T-helper 1 cell treated with Interleukin-12 subunit alpha and Interleukin-12 subunit beta and Interleukin-4 antibody, amounts not matched to agents 30 μg/mL and 1 μg/mL, for 36 hours (primary cell): ENCODE measurements at regions not wholly inside any gene's neighbourhood (a gene's known extent, or its start where the extent isn't known, plus 50 kb on each side); places are given as distances from the start of the nearest gene placed in this dataset.

Experiments
- H3K27ac Mint-ChIP-seq: one replicate; pipeline ENCODE4 v1.8.0; 2021; ENCODE audit warnings: mild to moderate bottlenecking, mixed read lengths
- H3K27me3 Mint-ChIP-seq: one replicate; pipeline ENCODE4 v1.8.0; 2021; ENCODE audit warnings: low read depth, mixed read lengths
- H3K36me3 Mint-ChIP-seq: one replicate; pipeline ENCODE4 v1.8.0; 2021; ENCODE audit warnings: low read depth, mixed read lengths
- H3K4me1 Mint-ChIP-seq: one replicate; pipeline ENCODE4 v1.8.0; 2021; ENCODE audit warnings: low read depth, mixed read lengths
- H3K4me3 Mint-ChIP-seq: one replicate; pipeline ENCODE4 v1.8.0; 2021; ENCODE audit warnings: mild to moderate bottlenecking, moderate library complexity, mixed read lengths
- H3K9me3 Mint-ChIP-seq: one replicate; pipeline ENCODE4 v1.8.0; 2021; ENCODE audit warnings: mixed read lengths

DNA sequence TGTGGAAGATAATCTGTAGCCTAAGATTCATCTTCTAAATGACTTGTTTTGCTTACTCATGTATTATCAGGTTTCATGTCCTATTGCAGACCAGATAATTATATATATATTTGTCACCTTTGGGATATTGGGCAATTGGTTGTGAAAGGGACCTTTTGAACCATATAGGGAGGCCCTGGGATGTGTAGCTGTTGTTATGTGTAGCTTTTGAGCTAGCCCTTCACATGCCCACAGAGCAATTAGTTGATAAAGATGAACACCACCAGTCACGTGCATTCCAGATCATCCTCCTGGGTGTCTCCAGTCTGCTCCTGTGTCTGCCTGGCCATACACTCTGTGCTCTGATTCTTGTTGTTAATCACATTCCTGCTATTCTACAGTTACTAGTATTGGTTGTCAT lies 431.2 kb upstream of the FBXO33 start:
- H3K4me1 Mint-ChIP-seq = no peaks in the 10 kb centered on the region
- H3K27ac Mint-ChIP-seq = no peak overlapping the region
- peaks cover 3% of the 10 kb centered on the region for H3K9me3 Mint-ChIP-seq
- no peaks in the 10 kb centered on the region for H3K27me3 Mint-ChIP-seq
- H3K4me3 Mint-ChIP-seq = no peak overlapping the region
- no peaks in the 10 kb centered on the region for H3K36me3 Mint-ChIP-seq

DNA sequence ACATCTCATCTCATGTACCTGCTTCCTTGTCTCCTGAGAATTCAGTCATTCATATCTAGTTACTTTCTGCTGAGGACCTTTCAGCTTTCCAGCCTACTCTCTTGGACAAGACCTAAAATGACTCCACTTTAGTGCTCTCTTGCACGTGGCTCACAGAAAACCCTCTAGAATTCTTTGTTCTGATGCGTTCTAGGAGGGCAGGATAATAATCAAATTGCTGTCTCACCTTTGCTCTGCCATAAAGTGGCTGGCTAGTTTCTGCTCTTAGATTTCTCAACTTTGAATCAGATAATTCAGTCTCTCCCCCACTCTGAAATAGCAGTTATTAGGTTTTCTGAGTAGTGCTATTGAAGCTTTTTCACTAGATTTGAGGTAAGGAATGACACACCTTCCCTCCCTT lies 429.5 kb upstream of the FBXO33 start:
- no peak overlapping the region for H3K4me3 Mint-ChIP-seq
- peaks cover 3% of the 10 kb centered on the region for H3K9me3 Mint-ChIP-seq
- H3K4me1 Mint-ChIP-seq = no peaks in the 10 kb centered on the region
- no peaks in the 10 kb centered on the region for H3K36me3 Mint-ChIP-seq
- no peak overlapping the region for H3K27ac Mint-ChIP-seq
- H3K27me3 Mint-ChIP-seq = no peaks in the 10 kb centered on the region

DNA sequence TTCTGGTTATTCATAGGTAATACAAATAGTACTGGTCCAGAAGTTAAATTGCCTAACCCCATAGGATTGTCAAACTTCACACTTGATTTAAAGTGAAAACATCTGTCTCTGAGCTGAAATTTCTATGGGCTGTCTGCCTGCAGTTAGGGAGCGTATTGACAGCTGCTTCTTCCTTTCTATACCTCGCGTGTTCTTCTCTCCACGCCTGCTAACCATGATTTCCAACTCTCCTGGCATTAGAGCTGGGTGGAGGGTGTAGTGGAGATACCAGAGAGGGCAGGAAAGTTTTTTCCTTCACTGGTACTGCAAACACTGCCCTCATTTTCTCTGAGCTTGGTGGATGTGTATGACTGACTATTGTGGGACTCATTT lies 429.0 kb upstream of the FBXO33 start:
- Mint-ChIP-seq H3K4me3 (no peak overlapping the region), H3K4me1 (no peaks in the 10 kb centered on the region), H3K27me3 (no peaks in the 10 kb centered on the region), H3K9me3 (peaks cover 3% of the 10 kb centered on the region), H3K27ac (no peak overlapping the region), H3K36me3 (no peaks in the 10 kb centered on the region)

DNA sequence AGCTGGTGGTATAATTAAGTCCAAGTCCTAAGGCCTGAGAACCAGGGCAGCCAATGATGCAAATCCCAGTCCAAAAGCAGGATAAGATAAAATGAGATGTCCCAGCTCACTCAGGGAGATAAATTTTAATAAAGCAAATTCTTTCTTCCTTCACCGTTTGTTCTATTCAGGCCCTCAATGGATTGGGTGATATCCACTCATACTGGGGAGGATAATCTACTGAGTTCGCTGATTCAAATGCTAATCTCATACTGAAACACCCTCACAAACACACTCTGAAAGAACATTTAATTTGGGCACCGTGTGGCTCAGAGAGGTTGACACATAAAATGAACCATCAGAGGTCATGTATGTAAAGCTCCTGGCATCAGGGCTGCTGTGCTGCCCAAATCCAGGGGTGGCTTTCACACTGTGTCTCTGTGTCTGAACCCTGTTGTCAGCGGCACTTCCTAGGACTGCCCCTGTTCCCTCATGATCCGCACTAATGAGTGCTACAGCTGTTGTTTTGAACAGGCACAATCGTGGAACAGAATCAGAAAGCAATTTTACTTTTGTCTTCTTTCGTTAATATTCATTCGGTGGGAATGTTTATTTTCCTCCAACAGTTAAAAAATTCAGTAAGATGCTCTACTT lies 428.5 kb upstream of the FBXO33 start:
- peaks cover 3% of the 10 kb centered on the region for H3K9me3 Mint-ChIP-seq
- no peaks in the 10 kb centered on the region for H3K27me3 Mint-ChIP-seq
- H3K4me1 Mint-ChIP-seq = no peaks in the 10 kb centered on the region
- H3K36me3 Mint-ChIP-seq = no peaks in the 10 kb centered on the region
- H3K4me3 Mint-ChIP-seq = no peak overlapping the region
- H3K27ac Mint-ChIP-seq = no peak overlapping the region

DNA sequence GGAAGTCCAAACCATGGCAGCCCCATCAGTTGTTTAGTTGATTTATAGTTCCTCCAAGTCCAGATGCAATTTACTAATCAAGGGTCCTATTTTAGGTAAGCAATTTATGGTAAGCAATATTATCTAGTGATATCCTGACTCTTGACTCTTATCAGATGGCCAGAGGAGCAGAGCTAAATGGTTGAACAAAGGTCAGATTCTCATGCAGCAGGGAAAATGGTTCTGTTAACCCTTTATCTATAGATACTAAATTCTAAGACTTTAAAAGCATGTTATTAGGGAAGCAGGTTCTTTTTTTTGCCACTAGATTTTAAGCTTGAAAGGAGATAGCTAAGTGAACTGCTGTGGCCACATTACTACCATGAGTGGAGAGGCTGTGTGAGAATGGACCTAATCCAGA lies 427.1 kb upstream of the FBXO33 start:
- H3K9me3 Mint-ChIP-seq = peaks cover 3% of the 10 kb centered on the region
- H3K27ac Mint-ChIP-seq = no peak overlapping the region
- H3K4me3 Mint-ChIP-seq = no peak overlapping the region
- no peaks in the 10 kb centered on the region for H3K36me3 Mint-ChIP-seq
- H3K27me3 Mint-ChIP-seq = no peaks in the 10 kb centered on the region
- no peaks in the 10 kb centered on the region for H3K4me1 Mint-ChIP-seq

DNA sequence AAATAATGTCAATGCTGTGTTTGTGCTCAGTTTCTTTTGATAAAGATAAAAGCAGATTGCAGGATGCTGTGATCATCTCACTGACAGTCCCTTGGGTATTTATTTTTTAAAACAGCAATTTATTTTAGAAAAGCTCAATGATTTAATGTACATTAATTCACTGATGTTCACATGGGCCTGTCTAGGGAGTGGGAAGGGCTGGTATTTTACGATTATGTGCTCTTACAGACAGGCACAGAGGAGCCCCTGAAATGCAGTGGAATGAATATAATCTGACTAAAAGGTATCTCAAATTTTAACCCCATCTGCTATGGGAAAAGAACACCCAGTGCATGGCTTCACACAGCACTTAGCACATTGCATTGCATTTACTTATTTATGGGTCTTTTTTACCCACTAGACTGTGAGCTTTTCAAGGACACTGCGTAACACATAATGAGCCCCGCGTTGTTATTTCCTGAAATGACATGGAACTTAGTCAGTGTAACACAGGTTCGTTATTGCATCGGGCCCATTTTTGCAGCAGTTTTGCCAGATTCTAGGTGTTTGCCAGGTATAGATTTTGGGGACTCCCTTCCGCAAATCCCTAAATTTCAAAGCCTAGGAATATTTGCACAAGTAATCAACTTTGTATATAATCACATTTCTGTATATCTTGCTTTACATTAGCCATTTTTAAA lies 425.3 kb upstream of the FBXO33 start:
- Mint-ChIP-seq H3K36me3 (no peaks in the 10 kb centered on the region), H3K4me3 (no peak overlapping the region)

DNA sequence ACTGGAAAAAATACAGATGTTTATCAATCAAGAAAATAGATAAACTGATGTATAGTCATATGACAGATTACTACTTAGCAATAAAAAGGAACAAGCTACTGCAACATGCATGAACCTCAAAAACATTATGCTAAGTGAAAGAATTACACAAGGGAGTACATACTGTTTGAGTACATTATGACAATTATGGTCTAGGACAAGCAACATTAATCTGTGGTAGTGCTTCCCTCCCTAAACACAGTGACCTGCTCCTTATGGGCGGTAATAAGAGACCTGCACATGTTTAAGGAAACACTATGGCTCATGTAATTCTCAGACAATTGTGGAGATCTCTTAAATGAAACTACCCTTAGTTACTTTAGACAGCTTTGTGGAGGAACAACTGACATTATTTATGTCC lies 421.2 kb upstream of the FBXO33 start:
- Mint-ChIP-seq H3K36me3 (no peaks in the 10 kb centered on the region), H3K4me3 (no peak overlapping the region), H3K9me3 (no peaks in the 10 kb centered on the region), H3K27ac (no peak overlapping the region), H3K4me1 (no peaks in the 10 kb centered on the region), H3K27me3 (no peaks in the 10 kb centered on the region)

More for the DNA sequence above, 425.3 kb upstream of the FBXO33 start:
- Mint-ChIP-seq H3K27me3 (no peaks in the 10 kb centered on the region), H3K9me3 (peaks cover 3% of the 10 kb centered on the region), H3K4me1 (no peaks in the 10 kb centered on the region), H3K27ac (no peak overlapping the region)

DNA sequence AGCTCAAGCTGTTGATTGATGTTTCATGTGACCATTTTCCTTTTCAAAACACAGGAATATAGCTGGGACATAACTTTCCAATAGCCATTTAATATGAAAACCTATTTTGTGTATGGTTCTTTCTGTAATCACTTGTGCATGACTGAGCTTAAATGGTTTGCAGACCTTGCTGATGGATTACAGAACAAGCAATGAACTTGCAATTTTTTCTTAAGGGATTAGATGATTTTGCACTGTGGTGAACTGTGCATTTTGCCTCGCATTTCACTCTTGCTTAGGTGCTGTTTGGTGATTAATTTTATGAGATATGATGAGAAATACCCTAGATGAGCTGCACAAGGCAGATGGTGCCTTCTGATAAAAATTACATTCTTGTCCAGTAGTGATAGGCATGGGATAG lies 419.0 kb upstream of the FBXO33 start:
- H3K36me3 Mint-ChIP-seq = no peaks in the 10 kb centered on the region
- no peak overlapping the region for H3K4me3 Mint-ChIP-seq
- H3K27ac Mint-ChIP-seq = no peak overlapping the region
- peaks cover 1% of the 10 kb centered on the region for H3K9me3 Mint-ChIP-seq
- H3K4me1 Mint-ChIP-seq = no peaks in the 10 kb centered on the region
- H3K27me3 Mint-ChIP-seq = no peaks in the 10 kb centered on the region

DNA sequence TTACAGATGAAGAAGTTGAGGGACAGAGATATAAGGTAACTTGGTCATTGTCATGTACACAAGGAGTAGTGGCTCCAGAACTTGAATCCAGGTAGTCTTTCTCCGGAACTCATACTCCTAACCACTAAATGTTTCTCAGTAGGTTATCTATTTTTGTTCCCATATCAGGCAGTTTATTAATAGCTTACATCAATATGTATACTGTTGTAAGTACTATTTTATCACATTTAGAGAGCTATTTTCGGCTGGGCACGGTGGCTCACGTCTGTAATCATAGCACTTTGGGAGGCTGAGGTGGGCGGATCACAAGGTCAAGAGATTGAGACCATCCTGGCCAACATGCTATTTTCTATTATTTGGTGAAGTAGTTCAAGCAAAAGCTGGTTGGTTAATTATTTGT lies 415.6 kb upstream of the FBXO33 start:
- Mint-ChIP-seq H3K36me3 (no peaks in the 10 kb centered on the region), H3K27me3 (no peaks in the 10 kb centered on the region), H3K4me1 (no peaks in the 10 kb centered on the region), H3K4me3 (no peak overlapping the region), H3K27ac (no peak overlapping the region), H3K9me3 (peaks cover 4% of the 10 kb centered on the region)

DNA sequence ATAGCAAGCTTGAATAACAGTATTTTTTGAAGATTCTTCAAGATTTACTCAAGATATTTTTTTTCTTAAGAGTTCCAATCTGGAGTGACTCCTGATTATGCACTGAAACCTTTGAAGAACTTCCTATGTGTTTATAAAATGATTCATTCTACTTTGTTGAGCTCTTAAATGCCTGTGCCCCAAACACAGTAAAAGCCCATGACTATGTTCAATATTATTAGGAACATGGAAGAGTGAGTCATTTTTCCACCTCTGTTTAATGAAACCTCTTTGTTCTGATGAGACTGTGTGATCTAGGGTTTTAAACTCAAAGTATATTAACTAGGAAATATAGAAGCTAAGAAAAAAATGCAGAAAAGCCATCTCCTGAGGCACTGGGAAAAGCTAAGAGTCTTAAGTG lies 415.0 kb upstream of the FBXO33 start:
- H3K4me3 Mint-ChIP-seq = no peak overlapping the region
- H3K9me3 Mint-ChIP-seq = peaks cover 4% of the 10 kb centered on the region
- H3K27ac Mint-ChIP-seq = no peak overlapping the region
- H3K36me3 Mint-ChIP-seq = no peaks in the 10 kb centered on the region
- H3K27me3 Mint-ChIP-seq = no peaks in the 10 kb centered on the region
- no peaks in the 10 kb centered on the region for H3K4me1 Mint-ChIP-seq

DNA sequence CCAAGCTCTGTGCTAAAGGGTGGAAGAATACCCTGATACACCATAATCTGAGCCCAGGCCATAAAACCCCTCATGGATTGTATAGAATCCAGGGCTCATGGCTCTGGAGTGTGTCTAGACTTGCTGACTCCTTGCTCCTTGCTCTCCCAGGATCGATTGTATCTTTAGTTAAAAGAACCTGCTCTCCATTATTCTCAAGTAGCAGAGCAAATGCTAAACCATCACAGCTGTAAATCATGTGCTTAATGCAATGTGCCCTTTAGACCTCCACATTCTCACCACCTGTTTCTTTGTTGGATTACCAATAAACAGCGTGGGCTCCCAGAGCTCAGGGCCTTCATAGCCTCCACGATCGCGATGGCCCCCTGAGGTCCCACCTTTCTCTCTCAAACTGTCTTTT lies 411.6 kb upstream of the FBXO33 start:
- H3K4me1 Mint-ChIP-seq = no peaks in the 10 kb centered on the region
- H3K36me3 Mint-ChIP-seq = no peaks in the 10 kb centered on the region
- H3K9me3 Mint-ChIP-seq = peaks cover 4% of the 10 kb centered on the region
- H3K27me3 Mint-ChIP-seq = no peaks in the 10 kb centered on the region
- H3K4me3 Mint-ChIP-seq = no peak overlapping the region
- no peak overlapping the region for H3K27ac Mint-ChIP-seq

DNA sequence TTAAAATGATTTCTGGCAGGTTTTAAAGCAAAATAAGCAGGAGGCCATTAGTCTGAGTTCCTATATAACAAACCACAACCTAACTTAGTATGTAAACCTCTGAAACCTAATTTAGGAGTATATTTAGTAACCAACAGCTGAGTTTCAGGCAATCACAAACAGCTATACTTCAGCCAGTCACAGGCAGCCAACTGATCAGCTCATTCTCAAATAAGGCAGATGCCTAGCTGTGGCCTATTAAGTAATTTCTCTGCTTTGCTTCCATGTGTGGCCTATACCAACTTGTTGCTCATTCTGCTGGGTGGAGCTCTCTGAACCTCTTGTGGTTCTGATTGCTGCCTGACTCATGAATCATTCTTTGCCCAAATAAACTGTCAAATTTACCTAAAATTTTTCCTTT lies 408.9 kb upstream of the FBXO33 start:
- H3K4me1 Mint-ChIP-seq = no peaks in the 10 kb centered on the region
- H3K4me3 Mint-ChIP-seq = no peak overlapping the region
- H3K9me3 Mint-ChIP-seq = peaks cover 2% of the 10 kb centered on the region
- H3K36me3 Mint-ChIP-seq = no peaks in the 10 kb centered on the region
- H3K27ac Mint-ChIP-seq = no peak overlapping the region
- H3K27me3 Mint-ChIP-seq = no peaks in the 10 kb centered on the region

DNA sequence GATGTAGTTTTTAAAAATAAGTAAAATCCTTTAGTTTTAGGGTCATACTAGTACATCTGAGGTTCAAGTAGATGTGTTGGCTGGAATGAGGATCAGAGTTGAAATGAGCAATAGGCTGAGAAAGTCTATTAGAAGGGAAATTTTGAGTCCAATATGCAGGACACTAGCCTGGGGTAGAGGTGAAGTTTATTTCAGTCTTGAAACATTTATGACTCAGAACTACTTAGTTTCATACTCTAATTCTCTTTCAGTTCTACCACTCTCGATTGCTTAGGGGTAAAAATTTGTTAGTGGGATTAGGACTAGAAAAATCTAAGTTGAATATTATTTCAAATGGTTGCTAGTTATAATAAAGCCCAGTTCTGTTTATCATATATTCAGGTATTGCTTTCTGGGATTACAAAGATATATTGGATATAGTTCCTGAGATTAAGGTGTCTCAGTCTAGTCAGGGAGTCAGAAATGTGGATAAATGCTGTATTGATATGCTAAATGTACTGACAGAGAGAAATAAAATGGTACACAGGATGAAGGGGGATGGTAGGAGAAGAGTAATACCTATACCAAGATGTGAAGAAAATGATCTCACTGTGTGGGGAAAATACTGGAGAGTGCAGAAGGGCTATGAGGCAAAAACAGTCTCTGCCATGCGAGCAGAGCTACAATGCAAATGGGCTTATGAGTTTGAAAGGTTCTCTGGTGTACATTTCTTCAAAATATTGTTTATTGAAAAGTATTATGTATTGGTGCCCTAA lies 395.8 kb upstream of the FBXO33 start:
- Mint-ChIP-seq H3K27ac (no peak overlapping the region), H3K27me3 (no peaks in the 10 kb centered on the region), H3K9me3 (peaks cover 13% of the 10 kb centered on the region), H3K36me3 (no peaks in the 10 kb centered on the region), H3K4me3 (no peak overlapping the region), H3K4me1 (no peaks in the 10 kb centered on the region)

DNA sequence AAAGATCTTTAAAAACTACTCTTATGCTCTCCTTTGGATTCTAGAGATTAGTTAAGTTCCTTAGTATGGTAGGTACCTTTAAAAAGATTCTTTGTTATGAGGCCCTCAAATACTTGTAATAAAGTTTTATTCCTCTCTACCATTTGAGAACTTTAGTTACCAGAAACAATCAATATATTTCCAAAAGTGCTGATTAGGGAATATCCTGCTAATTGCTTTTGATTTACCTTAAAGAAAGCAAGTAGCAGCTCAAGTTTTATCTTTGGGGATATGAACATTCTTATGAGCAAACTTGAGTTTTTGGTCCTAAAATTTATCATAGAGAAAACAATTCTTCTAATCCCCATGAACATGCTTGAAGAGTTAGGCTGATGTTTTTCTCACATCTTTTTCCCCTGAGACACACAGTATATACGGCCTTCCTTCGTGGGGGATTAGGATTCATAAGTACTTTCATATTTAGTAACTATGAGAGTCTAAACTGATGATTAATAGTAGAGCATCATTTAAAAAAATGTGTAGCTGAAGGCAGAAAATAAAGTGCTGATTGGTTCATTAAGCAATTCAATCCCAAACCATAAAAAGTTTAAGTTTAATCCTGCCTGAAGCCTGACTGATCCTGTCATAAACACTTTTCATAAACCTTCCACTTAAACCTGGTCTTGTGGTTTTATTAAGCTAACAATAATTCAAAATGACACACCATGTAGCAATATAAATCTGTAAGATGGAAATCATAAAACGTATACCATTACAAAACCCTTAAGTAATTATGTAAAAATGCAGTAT lies 380.5 kb upstream of the FBXO33 start:
- no peaks in the 10 kb centered on the region for H3K27me3 Mint-ChIP-seq
- H3K9me3 Mint-ChIP-seq = peaks cover 2% of the 10 kb centered on the region
- no peaks in the 10 kb centered on the region for H3K4me1 Mint-ChIP-seq
- no peaks in the 10 kb centered on the region for H3K36me3 Mint-ChIP-seq
- H3K27ac Mint-ChIP-seq = no peak overlapping the region
- no peak overlapping the region for H3K4me3 Mint-ChIP-seq
